Right cardiac atrium (tissue), 5 donors: ENCODE measurements at regions not wholly inside any gene's neighbourhood (a gene's known extent, or its start where the extent isn't known, plus 50 kb on each side); places are given as distances from the start of the nearest gene placed in this dataset.

ENCODE experiments used
- ATAC-seq, 2 donors: fragments of 200-7000 bp; cut with Tn5 transposase; one replicate each; pipeline versions ENCODE4 v1.8.0 to v1.9.1; 2020; ENCODE audit warnings: moderate library complexity in 2 of 2, mild to moderate bottlenecking in 1 of 2
- DNase-seq, 3 donors: peaks; one replicate each; pipeline ENCODE4 v3.0.0-alpha.2; 2020
- H3K27ac ChIP-seq: one replicate; pipeline ENCODE4 v1.5.1; 2013; ENCODE audit warnings: mild to moderate bottlenecking, low read length, control low read depth, moderate library complexity
- H3K27me3 ChIP-seq: one replicate; pipeline ENCODE4 v1.6.1; 2013; ENCODE audit not compliant: control insufficient read depth, insufficient read depth
- H3K4me1 ChIP-seq: one replicate; pipeline ENCODE4 v1.6.1; 2013; ENCODE audit warnings: low read length; ENCODE audit not compliant: control insufficient read depth, insufficient read depth
- H3K4me3 ChIP-seq: one replicate; pipeline ENCODE4 v1.5.1; 2013; ENCODE audit warnings: low read length, control low read depth
- H3K9me3 ChIP-seq: one replicate; pipeline ENCODE4 v1.6.1; 2013; ENCODE audit warnings: low read length; ENCODE audit not compliant: control insufficient read depth
- WGBS: extraction: QIAGEN DNeasy Blood & Tissue Kit; methylation state at CpG from one replicate; pipeline ENCODE4 v1.1.7; 2013; 5-methylcytosine and 5-hydroxymethylcytosine counted together
- intact Hi-C, 4 donors: fragments of 100-400 bp; cut with DNase I; formaldehyde crosslinking; loops; one replicate each; pipeline versions ENCODE4 v1.11.0 to v1.14.0; 2022 to 2023
- donor health status: healthy with polysubstance abuse.
- donor health status: DM: no; HTN: yes; CAD: no.
- donor health status: DM: no; HTN: no; CAD: no.
- donor health status: DM: no; HTN: yes; CAD: no; lungs with severe emphysema.
- donor health status: DM: yes; HTN: yes; CAD: no.

GRCh38 chr9:13552606-13553215 is 273.2 kb upstream of the MPDZ start:
- Histone ChIP-seq H3K27me3 (no peaks in the 10 kb centered on the region), H3K4me1 (no peaks in the 10 kb centered on the region), H3K9me3 (no peaks in the 10 kb centered on the region), H3K27ac (no peak overlapping the region), H3K4me3 (no peak overlapping the region)
- 66% methylated on average over 5 of the region's 5 CpGs for WGBS
- intact Hi-C loops = loop anchor here in 1 of 4 donors (10.0 kb wide), 1 partner anchor 58 kb away; no protein-coding TSS in a partner anchor
- ATAC-seq (no peak), DNase-seq (no peak)

DNA sequence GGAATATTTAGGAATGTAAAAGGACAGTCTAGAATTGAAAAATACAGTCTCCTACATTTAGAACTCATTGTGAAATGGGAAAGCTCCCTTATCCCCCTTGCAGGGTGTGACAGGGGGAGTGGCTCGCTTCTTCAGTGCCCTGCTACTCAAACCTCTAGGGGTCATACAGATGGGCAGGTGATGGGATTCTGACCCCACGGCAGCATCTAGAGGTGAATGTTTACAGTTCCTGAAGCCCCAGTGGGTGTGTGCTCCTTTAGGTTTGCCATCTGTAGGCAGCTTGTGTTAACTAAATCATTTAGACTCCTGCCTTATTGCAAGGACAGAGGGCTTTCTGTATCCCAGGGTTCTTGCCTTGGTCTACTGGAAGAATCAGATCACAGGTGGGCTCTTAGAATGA is 271.0 kb upstream of the MPDZ start:
- no peaks in the 10 kb centered on the region for H3K4me1 ChIP-seq
- H3K9me3 ChIP-seq = no peaks in the 10 kb centered on the region
- 86% methylated on average over 2 of the region's 2 CpGs for WGBS
- no peak overlapping the region for H3K27ac ChIP-seq
- ATAC-seq (no peak), DNase-seq (no peak)
- intact Hi-C loops = loop anchor here in 1 of 4 donors (10.0 kb wide), 1 partner anchor 56 kb away; no protein-coding TSS in a partner anchor
- no peak overlapping the region for H3K4me3 ChIP-seq
- H3K27me3 ChIP-seq = no peaks in the 10 kb centered on the region

DNA sequence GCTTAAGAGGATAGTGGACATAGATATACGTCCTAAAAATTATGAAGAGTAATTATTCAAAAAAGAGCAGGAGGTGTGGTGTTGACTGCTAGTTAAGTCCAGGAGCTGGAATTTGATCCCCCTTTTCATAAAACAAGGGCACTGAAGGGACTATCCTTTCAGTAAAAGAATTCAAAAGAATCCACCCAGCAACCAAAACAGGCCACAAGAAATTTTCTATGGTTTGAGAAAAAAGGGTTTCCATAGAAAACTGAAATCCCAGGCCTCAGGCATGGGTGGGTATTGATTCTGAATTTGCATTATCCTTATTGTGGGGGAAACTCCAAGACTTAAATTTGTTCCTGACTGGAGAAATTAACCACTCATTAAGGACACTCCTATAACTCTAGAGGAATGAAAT is 269.0 kb upstream of the MPDZ start:
- Histone ChIP-seq H3K4me1 (no peaks in the 10 kb centered on the region), H3K9me3 (no peaks in the 10 kb centered on the region), H3K27ac (no peak overlapping the region), H3K27me3 (no peaks in the 10 kb centered on the region), H3K4me3 (no peak overlapping the region)
- intact Hi-C loops = no loop called here
- DNase-seq (no peak), ATAC-seq (no peak)
- WGBS = 92% methylated on average over 1 of the region's 1 CpG

- H3K27me3 ChIP-seq = no peaks in the 10 kb centered on the region
- H3K27ac ChIP-seq = no peak overlapping the region
- intact Hi-C loops = loop anchor here in 1 of 4 donors (10.0 kb wide), 1 partner anchor 60 kb away; no protein-coding TSS in a partner anchor
- H3K4me1 ChIP-seq = no peaks in the 10 kb centered on the region
- no peak for DNase-seq
- no peak overlapping the region for H3K4me3 ChIP-seq
- no peaks in the 10 kb centered on the region for H3K9me3 ChIP-seq
- 70% methylated on average over 5 of the region's 5 CpGs for WGBS
- peak in 1 of 2 donors; percentile 22 for ATAC-seq
Observed at GRCh38 chr9:13535141-13535540, 255.6 kb upstream of the MPDZ start.

DNA sequence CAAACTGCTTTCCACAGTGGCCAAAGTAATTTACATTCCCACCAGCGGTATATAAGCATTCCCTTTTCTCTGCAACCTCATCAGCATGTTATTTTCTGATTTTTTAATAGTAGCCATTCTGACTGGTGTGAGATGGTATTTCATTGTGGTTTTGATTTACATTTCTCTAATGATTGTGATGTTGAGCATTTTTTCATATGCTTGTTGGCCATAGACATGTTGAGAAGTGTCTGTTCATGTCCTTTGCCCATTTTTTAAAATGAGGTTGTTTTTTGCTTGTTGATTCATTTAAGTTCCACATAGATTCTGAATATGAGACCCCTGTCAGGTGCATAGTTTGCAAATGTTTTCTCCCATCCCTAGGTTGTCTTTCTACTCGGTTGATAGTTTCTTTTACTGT is 254.5 kb upstream of the MPDZ start:
- no peak for DNase-seq
- H3K4me1 ChIP-seq = peaks cover 1% of the 10 kb centered on the region
- intact Hi-C loops = loop anchor here in 1 of 4 donors (10.0 kb wide), 1 partner anchor 59 kb away; no protein-coding TSS in a partner anchor
- no peaks in the 10 kb centered on the region for H3K9me3 ChIP-seq
- 95% methylated on average over 2 of the region's 2 CpGs for WGBS
- ATAC-seq = no peak
- no peaks in the 10 kb centered on the region for H3K27me3 ChIP-seq
- H3K4me3 ChIP-seq = no peak overlapping the region
- no peak overlapping the region for H3K27ac ChIP-seq

- no peak for DNase-seq
Observed at GRCh38 chr9:13532407-13532806, 252.9 kb upstream of the MPDZ start.

GRCh38 chr9:13529321-13530104 is 250.0 kb upstream of the MPDZ start:
- no peak overlapping the region for H3K4me3 ChIP-seq
- peak; percentile 18 to 56 (median 33) for DNase-seq
- peaks cover 1% of the 10 kb centered on the region for H3K4me1 ChIP-seq
- ATAC-seq = no peak
- H3K9me3 ChIP-seq = no peaks in the 10 kb centered on the region
- intact Hi-C loops = loop anchor here in 1 of 4 donors (10.0 kb wide), 2 partner anchors 55 kb away; no protein-coding TSS in a partner anchor
- WGBS = 75% methylated on average over 6 of the region's 6 CpGs
- no peak overlapping the region for H3K27ac ChIP-seq
- no peaks in the 10 kb centered on the region for H3K27me3 ChIP-seq

More at GRCh38 chr9:13532407-13532806, 252.9 kb upstream of the MPDZ start:
- H3K4me1 ChIP-seq = peaks cover 1% of the 10 kb centered on the region
- no peak overlapping the region for H3K4me3 ChIP-seq
- H3K9me3 ChIP-seq = no peaks in the 10 kb centered on the region
- 52% methylated on average over 2 of the region's 2 CpGs for WGBS
- intact Hi-C loops = loop anchor here in 1 of 4 donors (10.0 kb wide), 1 partner anchor 58 kb away; no protein-coding TSS in a partner anchor
- ATAC-seq = peak; percentile 55 to 86
- H3K27ac ChIP-seq = no peak overlapping the region
- no peaks in the 10 kb centered on the region for H3K27me3 ChIP-seq

DNA sequence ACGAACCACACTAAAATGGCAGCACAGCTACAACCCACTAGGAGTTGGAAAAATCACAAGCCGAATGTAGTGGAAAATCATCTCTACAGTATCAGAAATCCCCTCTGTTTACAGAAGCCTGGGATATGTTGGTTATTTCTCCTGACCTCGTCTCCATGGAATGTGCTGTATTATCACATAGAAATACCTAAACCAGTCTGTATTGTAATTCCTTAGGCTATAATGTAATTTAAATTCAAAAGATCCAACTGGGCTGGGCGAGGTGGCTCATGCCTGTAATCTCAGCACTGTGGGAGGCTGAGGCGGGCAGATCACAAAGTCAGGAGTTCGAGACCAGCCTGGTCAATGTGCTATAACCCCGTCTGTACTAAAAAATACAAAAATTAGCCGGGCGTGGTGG is 244.8 kb upstream of the MPDZ start:
- no peak overlapping the region for H3K27ac ChIP-seq
- intact Hi-C loops = loop anchor here in 1 of 4 donors (10.0 kb wide), 1 partner anchor 61 kb away; no protein-coding TSS in a partner anchor
- H3K9me3 ChIP-seq = no peaks in the 10 kb centered on the region
- ATAC-seq (no peak), DNase-seq (no peak)
- 92% methylated on average over 9 of the region's 9 CpGs for WGBS
- no peaks in the 10 kb centered on the region for H3K27me3 ChIP-seq
- peaks cover 1% of the 10 kb centered on the region for H3K4me1 ChIP-seq
- H3K4me3 ChIP-seq = no peak overlapping the region

DNA sequence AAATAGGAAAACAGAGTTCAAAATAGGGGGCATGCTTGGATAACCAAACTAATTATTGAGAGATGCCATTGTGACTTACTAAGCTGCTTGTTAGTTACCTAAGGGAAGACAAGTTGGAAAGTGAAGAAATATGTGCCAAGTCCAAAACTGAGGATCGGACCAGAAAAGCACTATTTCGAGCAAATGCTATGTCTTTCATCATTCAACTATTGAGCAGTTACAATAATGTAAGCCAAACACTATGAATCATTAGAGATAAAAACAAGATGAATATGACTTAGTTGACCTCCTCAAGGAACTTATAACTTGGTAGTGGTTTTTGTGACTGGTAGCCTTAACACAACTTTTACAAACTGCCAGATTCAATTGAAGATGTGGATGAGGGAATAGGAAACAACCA is 240.6 kb upstream of the MPDZ start:
- 62% methylated on average over 2 of the region's 2 CpGs for WGBS
- no peaks in the 10 kb centered on the region for H3K27me3 ChIP-seq
- DNase-seq (no peak), ATAC-seq (peak in 1 of 2 donors; percentile 20)
- no peak overlapping the region for H3K4me3 ChIP-seq
- intact Hi-C loops = loop anchor here in 1 of 4 donors (10.0 kb wide), 1 partner anchor 65 kb away; no protein-coding TSS in a partner anchor
- H3K27ac ChIP-seq = no peak overlapping the region
- H3K4me1 ChIP-seq = no peaks in the 10 kb centered on the region
- H3K9me3 ChIP-seq = no peaks in the 10 kb centered on the region

- ATAC-seq (peak; percentile 31 to 77), DNase-seq (peak in 1 of 3 donors; percentile 38)
- Histone ChIP-seq H3K27me3 (no peaks in the 10 kb centered on the region), H3K4me3 (no peak overlapping the region), H3K27ac (peak overlapping the region; percentile 50), H3K4me1 (peaks cover 2% of the 10 kb centered on the region), H3K9me3 (no peaks in the 10 kb centered on the region)
- WGBS = 62% methylated on average over 16 of the region's 16 CpGs
- intact Hi-C loops = no loop called here
Observed at GRCh38 chr9:13513716-13514444, 234.4 kb upstream of the MPDZ start.
